ENCODE measurements at regions not wholly inside any gene's neighbourhood (a gene's known extent, or its start where the extent isn't known, plus 50 kb on each side); places are given as distances from the start of the nearest gene placed in this dataset.

DNA sequence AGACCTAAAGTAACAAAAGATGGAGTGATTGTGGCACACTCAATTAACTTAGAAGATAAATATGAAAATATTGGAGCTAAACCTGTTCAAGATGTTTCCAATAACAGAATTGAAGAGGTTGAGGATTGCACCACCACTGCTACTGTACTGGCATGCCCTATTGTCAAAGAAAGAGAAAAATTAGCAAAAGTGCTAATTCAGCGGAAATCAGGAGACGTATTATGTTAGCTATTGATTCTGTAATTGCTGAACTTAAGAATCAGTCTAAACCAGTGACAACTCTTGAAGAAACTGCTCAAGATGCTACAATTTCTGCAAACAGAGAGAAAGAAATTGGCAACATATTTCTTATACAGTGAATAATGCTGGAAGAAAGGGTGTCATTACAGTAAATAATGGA lies 754.4 kb downstream of the CDH18 start:
- no peaks in the 10 kb centered on the region for H3K27me3 Mint-ChIP-seq (ENCODE audit: insufficient read depth, low read depth, poor library complexity)
- H3K4me1 ChIP-seq (ENCODE audit: insufficient read depth): no peaks in the 10 kb centered on the region
- H3K36me3 ChIP-seq (ENCODE audit: insufficient read depth): no peaks in the 10 kb centered on the region
- no peaks in the 10 kb centered on the region for H3K36me3 Mint-ChIP-seq (ENCODE audit: low read depth)
- no peaks in the 10 kb centered on the region for H3K9me3 Mint-ChIP-seq
- H3K4me3 Mint-ChIP-seq: no peak overlapping the region
- no peaks in the 10 kb centered on the region for H3K4me1 Mint-ChIP-seq
- no peak overlapping the region for H3K4me2 ChIP-seq
- H3K27ac Mint-ChIP-seq: no peak overlapping the region
- H3K79me2 ChIP-seq (replicated peaks; ENCODE audit: insufficient read depth): no peaks in the 10 kb centered on the region
- no peak for ATAC-seq
- H4K20me1 ChIP-seq (replicated peaks; ENCODE audit: insufficient read depth): no peaks in the 10 kb centered on the region
- no peak for DNase-seq (ENCODE audit: low spot score)
- H2AFZ ChIP-seq: no peak overlapping the region
- no peaks in the 10 kb centered on the region for H3F3A ChIP-seq (replicated peaks; ENCODE audit: low read depth)
- H3K4me3 ChIP-seq: no peak overlapping the region
- peaks cover 7% of the 10 kb centered on the region; the same call in 1 of the 2 replicates for H3K9me2 ChIP-seq (ENCODE audit: insufficient read depth)
- no peak for TF ChIP-seq EZH2phosphoT487 (IDR thresholded peaks at IDR 0.05; ENCODE audit: unreplicated experiment)
- no peak for TF ChIP-seq ZNF114 (CRISPR knock-in tag; IDR thresholded peaks at IDR 0.05)
- no peak for TF ChIP-seq POLR2AphosphoS5 (IDR thresholded peaks at IDR 0.05; ENCODE audit: low read depth)
- TF ChIP-seq, protein P1, sequence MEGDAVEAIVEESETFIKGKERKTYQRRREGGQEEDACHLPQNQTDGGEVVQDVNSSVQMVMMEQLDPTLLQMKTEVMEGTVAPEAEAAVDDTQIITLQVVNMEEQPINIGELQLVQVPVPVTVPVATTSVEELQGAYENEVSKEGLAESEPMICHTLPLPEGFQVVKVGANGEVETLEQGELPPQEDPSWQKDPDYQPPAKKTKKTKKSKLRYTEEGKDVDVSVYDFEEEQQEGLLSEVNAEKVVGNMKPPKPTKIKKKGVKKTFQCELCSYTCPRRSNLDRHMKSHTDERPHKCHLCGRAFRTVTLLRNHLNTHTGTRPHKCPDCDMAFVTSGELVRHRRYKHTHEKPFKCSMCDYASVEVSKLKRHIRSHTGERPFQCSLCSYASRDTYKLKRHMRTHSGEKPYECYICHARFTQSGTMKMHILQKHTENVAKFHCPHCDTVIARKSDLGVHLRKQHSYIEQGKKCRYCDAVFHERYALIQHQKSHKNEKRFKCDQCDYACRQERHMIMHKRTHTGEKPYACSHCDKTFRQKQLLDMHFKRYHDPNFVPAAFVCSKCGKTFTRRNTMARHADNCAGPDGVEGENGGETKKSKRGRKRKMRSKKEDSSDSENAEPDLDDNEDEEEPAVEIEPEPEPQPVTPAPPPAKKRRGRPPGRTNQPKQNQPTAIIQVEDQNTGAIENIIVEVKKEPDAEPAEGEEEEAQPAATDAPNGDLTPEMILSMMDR (conservative IDR thresholded peaks at IDR 0.05; ENCODE audit: low read depth in 2 of 2): no peak
- no peak for TF ChIP-seq CREB1 (CRISPR knock-in tag; IDR thresholded peaks at IDR 0.05; ENCODE audit: low read depth)
- TF ChIP-seq, protein P2, sequence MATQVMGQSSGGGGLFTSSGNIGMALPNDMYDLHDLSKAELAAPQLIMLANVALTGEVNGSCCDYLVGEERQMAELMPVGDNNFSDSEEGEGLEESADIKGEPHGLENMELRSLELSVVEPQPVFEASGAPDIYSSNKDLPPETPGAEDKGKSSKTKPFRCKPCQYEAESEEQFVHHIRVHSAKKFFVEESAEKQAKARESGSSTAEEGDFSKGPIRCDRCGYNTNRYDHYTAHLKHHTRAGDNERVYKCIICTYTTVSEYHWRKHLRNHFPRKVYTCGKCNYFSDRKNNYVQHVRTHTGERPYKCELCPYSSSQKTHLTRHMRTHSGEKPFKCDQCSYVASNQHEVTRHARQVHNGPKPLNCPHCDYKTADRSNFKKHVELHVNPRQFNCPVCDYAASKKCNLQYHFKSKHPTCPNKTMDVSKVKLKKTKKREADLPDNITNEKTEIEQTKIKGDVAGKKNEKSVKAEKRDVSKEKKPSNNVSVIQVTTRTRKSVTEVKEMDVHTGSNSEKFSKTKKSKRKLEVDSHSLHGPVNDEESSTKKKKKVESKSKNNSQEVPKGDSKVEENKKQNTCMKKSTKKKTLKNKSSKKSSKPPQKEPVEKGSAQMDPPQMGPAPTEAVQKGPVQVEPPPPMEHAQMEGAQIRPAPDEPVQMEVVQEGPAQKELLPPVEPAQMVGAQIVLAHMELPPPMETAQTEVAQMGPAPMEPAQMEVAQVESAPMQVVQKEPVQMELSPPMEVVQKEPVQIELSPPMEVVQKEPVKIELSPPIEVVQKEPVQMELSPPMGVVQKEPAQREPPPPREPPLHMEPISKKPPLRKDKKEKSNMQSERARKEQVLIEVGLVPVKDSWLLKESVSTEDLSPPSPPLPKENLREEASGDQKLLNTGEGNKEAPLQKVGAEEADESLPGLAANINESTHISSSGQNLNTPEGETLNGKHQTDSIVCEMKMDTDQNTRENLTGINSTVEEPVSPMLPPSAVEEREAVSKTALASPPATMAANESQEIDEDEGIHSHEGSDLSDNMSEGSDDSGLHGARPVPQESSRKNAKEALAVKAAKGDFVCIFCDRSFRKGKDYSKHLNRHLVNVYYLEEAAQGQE (IDR thresholded peaks at IDR 0.05; ENCODE audit: unreplicated experiment): no peak
- TF ChIP-seq, protein P3, sequence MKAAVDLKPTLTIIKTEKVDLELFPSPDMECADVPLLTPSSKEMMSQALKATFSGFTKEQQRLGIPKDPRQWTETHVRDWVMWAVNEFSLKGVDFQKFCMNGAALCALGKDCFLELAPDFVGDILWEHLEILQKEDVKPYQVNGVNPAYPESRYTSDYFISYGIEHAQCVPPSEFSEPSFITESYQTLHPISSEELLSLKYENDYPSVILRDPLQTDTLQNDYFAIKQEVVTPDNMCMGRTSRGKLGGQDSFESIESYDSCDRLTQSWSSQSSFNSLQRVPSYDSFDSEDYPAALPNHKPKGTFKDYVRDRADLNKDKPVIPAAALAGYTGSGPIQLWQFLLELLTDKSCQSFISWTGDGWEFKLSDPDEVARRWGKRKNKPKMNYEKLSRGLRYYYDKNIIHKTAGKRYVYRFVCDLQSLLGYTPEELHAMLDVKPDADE (IDR thresholded peaks at IDR 0.05): no peak
- no peak for TF ChIP-seq EZH2 (IDR thresholded peaks at IDR 0.05; ENCODE audit: low read depth, unreplicated experiment)
- TF ChIP-seq ZNF331 (CRISPR knock-in tag; IDR thresholded peaks at IDR 0.05; ENCODE audit: low read depth): no peak
- no peaks in the 10 kb centered on the region for H3K27me3 ChIP-seq (ENCODE audit: insufficient read depth)
- H3K27ac ChIP-seq (ENCODE audit: low read depth): no peak overlapping the region

- Mint-ChIP-seq H3K4me3 (no peak overlapping the region), H3K4me1 (peaks cover 8% of the 10 kb centered on the region), H3K9me3 (no peaks in the 10 kb centered on the region), H3K27ac (no peak overlapping the region), H3K27me3 (ENCODE audit: insufficient read depth, low read depth, poor library complexity) (no peaks in the 10 kb centered on the region), H3K36me3 (ENCODE audit: low read depth) (no peaks in the 10 kb centered on the region)
- Histone ChIP-seq H3K4me3 (no peak overlapping the region), H3K4me1 (ENCODE audit: insufficient read depth) (peaks cover 9% of the 10 kb centered on the region), H3F3A (replicated peaks; ENCODE audit: low read depth) (no peaks in the 10 kb centered on the region), H3K9me2 (ENCODE audit: insufficient read depth) (peaks cover 7% of the 10 kb centered on the region; the same call in 1 of the 2 replicates), H3K4me2 (no peak overlapping the region), H2AFZ (no peak overlapping the region), H3K36me3 (ENCODE audit: insufficient read depth) (no peaks in the 10 kb centered on the region), H3K27ac (ENCODE audit: low read depth) (no peak overlapping the region), H4K20me1 (replicated peaks; ENCODE audit: insufficient read depth) (no peaks in the 10 kb centered on the region), H3K27me3 (ENCODE audit: insufficient read depth) (no peaks in the 10 kb centered on the region), H3K79me2 (replicated peaks; ENCODE audit: insufficient read depth) (no peaks in the 10 kb centered on the region)
- DNase-seq (ENCODE audit: low spot score) (no peak), ATAC-seq (no peak)
- TF ChIP-seq, protein P1 (conservative IDR thresholded peaks at IDR 0.05; ENCODE audit: low read depth in 2 of 2): no peak
- no peak for TF ChIP-seq ZNF114 (CRISPR knock-in tag; IDR thresholded peaks at IDR 0.05)
Measured at GRCh38 chr5:19235101-19235584, 752.9 kb downstream of the CDH18 start.
